ENCODE measurements at regions not wholly inside any gene's neighbourhood (a gene's known extent, or its start where the extent isn't known, plus 50 kb on each side); places are given as distances from the start of the nearest gene placed in this dataset.
"Not testable (repeated sequence)": the region's sequence is repeated elsewhere in the genome, so short reads cannot be mapped to it uniquely, and the experiment has no call there.

DNA sequence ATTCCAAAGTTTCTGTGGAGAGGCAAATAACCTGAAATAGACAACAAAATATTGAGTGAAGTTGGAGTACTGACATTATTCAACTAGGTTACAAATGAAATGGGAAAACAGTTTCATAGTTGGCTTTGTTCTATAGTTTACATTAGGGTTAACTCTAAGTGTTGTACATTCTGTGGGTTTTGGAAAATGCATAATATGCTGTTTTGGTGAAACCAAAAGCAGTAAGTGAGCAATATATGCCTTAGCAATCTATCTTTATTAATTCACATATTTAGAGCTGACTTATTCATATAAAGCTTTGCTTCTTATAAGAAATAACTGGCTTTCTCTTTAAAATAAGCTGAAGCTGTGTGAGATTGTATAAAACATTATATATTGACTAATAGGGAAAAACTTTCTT is 157.5 kb upstream of the AHI1 start:
- DNase-seq, result peak; percentile 46

DNA sequence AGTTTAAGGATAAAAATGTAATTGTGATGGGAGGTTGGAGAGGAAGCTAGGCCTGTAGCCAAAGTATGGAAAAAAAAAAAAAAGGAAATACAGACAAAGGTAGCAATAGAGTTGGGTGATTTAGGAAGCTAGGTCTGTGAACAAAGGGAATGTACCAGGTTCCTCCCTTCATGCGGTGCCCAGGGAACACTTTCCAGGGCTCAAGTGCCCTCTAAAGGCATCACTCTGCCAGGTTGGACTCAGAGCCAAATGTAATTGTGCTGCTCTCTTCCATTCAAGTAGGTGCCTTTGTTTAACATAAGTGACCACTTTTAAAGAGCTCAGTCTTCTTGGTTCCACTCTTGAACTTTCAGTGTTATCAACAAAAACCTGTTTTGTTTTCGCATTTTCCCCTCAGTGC is 159.7 kb upstream of the AHI1 start:
- DNase-seq, result no peak

DNA sequence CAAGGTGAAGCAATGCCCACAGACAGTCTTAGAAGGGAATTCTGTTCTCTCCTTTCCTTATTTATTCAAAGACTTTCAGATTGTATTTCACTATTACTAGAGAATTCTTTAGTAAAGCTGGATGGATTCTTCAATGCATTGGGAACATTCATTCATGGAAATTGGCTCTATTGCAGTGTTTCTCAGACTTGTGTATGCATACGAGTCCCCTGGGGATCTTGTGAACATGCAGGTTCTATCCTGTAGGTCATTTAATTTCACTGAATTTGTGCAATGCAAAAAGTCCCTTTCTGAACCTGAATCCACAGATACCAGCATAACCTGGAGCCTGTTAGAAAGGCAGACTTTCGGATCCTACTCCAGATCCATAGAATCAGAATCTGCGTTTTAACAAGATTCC is 160.9 kb upstream of the AHI1 start:
- DNase-seq, result no peak

DNA sequence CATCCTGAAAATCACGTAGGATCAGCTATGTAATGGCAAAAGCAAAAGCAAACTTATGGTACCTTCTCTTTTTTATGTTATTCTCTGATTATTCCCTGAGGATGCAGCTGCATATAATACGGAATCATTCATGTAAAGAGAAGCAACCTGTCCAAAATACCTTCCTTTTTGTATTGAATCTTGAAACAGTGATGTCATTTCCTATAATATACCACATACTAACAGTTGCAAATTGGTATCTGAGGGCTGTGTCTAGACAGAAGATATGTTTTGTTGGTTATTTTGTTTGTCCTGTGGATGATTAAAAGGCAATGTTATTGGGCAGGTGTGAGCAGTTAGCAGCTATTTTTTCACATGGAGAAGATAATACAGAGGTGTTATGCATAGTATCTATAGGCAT is 161.4 kb upstream of the AHI1 start:
- no peak for DNase-seq

DNA sequence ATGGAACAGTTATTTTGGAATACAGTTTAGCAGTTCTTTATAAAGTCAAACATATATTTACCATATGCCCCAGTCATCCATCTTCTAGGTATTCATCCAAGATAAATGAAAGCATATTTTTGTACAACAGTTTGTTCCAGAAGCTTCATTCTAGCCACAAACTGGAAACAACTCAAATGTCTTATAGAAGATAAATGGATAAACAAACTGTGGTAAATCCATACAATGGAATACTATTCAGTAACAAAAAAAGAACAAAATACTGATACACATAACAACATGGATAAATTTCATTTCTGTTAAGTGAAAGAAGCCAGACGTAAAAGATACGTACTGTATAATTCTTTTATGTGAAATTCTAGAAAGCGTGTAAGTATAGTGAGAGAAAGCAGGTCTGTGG is 167.0 kb upstream of the AHI1 start:
- DNase-seq, result no peak

DNA sequence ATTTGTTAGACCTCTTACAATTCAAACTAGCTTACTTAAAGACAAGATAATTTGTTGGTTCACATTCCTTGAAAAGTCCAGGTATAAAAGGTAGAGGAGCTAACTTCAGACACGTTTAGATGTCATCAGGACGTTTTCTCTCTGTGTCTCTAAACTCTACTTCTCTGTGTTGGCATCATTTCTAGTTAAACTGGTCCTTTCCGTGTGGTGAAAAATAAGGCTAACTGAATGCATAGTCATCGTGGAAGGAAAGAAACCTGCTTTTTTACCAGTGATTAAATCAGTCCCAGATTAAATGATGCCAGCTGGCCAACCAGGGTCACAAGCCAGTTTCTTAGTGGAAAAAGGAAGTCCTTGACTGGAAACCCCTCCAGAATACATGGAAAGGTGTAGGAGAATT is 168.4 kb upstream of the AHI1 start:
- no peak for DNase-seq

DNA sequence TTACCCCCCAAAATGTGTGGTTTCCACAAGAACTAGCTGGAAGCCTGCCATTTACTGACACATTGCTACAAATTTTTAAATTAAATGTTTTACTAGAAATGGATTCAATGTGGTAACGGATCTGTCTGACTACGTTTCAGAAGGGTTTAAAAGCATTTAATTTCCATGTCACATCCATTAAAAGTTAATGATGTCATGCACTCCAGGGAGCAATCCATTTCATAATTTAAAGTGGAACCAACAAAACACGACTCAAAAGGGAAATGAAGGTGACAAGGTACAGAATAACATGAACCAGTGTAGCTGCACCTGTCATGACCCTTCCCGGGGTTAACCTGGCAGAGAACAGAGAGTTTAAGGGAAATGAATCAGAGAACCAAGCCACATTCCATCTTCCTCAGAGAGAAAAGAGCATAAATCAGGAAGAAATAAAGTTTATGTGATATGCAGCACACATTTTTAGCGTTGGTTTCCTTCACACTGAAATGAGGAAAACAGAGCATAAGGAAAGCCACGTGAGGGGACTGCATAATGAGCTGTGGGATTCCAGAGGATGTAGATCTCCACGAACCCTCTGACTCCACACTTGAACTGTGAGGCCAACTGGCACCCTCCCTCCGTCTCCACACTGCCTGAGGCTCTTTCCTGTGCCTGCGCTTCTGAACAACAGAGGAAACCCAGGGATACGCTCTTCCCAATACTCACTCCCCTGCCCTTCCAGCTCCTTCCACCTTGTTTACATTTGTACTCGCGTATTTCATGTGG is 170.3 kb upstream of the AHI1 start:
- peak; percentile 47 for DNase-seq

DNA sequence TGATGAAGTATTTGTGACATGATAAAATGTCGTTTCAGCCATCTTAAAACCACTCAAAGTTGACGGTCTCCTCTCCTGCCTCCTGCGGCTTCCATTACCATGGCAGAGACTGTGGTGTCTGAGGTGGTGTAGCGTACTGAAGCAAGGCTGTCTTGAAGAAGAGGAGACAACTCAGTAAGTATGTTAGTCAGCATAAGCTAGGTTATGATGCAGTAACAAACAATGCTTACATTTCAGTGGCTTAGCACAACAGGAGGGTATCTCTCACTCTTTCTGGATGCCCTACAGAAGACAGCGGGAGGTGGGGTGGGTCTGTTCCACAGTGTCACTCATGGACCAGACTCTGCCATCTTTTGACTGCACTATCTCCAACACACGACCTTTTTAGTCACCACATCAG is 174.7 kb upstream of the AHI1 start:
- DNase-seq, result no peak

DNA sequence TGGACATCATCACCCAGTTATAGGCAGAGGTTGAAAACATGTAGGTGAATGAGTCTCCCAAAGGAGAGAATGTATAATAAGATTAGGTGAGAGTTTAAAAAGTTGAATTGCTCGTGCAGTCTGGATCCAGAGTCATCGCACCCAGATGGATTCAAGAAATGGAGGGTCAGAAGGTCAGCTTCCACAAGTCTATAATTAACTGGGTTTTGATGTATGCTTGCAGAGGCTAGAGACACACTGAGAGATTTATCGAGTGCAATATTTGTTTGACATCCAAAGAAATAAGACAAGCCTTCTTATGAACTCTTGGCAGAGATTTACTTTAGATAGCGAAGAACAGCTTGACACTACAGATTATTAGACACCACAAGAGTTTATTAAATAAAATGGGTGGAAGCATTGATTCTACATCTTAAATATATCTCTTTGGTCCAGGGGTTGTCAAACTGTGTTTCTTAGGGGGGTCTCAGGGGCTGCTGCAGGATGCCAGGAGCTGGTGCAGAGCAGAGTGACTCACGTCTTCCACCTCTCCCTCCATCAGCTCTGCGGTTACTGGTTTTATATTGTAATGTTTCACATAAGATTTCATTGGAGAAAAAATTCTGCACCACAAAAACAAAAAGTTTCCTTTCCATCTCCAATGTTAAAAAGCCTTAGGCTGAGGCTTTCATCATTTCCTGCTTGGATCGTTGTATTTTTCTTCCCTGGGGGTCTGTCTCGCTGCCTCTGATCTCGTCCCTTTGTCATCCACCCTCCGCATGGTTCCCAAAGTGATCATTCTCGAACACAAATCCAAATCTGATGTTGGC is 176.2 kb upstream of the AHI1 start:
- DNase-seq, result peak; percentile 78

DNA sequence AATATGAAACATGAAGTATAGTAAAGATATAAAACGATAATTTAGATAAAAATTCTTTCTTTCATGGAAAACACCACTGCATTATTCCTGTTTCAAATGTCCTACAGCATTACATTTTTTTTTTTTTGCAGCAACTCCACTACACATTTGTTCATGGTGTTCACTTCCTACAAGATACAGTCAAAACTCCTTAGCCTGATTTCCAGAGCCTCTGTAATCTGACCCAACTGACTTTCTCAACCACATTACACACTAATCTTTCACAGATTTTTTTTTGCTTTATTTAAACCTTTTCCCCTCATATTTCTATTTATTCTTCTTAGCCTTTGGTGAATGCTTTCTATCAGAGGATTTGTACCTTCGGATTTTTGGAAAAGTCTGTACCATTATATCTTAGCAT is 176.5 kb upstream of the PDE7B start:
- no peak for DNase-seq

DNA sequence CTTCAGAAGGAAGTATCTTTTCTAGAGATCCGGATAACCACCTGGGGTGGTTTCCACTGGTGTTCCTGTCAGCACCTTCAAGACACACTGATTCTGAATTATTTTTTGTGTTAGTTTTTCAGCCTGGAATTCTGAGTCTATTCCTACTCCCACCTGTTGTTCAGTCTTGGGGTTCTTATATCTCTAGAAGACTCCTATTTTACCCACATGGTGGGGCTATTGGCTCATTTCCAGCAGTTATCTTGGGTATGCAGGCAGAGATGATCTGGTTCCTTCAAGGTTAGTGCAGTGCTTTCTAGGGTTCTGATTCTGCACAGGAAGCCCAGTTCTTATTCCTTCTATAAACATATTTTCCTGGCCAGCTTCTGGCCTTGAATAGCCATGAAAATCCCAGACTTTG is 175.6 kb upstream of the PDE7B start:
- DNase-seq, result peak; percentile 59

DNA sequence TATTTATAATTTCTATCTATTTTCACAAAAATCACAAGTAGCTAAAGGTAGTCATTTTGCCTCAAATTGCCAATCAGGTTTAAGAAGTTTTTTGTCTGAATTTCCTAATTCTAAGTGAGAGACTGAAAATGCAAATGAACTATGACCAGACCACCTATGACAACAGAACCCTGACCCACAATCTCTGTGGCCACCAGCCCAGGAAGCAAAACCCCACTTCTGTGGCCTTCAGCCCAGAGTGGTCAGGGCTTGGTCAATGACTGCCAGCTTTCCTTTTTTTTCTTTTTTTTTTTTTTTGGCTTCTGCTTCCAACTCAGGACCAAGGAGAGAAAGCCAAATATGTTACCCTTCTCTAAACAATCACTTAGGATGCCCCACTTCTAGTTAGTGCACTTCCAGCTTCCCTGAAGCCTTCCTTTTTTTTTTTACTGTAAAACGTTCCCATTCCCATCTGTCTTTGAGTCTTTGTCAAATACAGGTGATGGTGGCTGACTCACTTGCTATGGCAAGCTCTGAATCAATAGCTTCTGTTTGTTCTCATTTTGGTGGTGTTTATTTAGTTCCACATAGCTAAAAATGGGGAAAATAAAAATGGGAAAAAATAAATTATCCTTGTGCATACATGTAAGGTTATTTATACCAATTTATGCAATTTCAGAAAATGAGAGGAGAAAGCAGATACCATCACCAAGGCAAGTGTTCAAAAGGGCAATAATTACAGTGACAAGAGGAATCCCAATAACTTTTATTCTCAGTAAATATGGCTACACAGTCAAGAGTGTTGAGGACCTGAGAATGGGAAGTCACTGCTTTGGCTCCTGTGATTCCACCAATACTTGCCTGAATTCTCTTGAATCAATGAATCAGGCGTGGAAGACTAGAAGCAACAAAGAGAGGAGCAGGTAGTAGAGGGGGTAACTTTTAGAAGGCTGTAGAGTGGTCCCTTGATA is 170.3 kb upstream of the PDE7B start:
- DNase-seq, result no peak

DNA sequence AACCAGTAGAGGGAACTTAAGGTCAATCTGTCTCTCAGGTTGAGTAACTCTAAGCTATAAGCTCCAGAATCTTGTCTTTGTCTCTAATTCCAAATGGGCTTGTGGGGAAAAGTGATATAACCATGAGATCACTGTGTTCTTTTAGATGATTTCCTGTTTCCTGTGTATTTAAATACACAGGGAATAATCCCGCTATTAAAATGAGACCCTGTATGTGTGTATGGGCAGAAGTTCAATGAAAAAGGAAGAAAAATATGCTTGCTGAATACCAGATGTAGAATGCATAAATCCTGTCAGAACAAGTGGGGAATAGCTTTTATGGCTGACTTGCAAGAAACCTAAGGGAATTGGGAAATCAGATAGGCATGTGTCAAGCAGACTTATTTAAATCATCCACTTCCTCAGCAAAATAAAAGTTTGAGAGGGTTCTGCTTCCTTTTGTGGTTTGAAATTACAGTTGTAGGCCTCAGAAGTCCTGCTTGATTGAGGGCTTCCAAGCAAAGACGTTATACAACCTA is 164.7 kb upstream of the PDE7B start:
- DNase-seq, result peak; percentile 61

DNA sequence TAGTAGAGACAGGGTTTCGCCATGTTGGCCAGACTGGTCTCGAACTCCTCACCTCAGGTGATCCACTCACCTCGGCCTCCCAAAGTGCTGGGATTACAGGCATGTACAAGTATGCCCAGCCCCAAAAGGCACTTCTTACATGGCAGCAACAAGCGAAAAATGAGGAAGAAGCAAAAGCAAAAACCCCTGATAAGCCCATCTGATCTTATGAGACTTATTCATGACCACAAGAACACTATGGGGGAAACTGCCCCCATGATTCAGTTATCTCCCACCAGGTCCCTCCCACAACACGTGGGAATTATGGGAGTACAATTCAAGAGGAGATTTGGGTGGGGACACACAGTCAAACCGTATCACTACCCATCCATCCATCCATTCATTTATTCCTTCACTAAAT is 163.0 kb upstream of the PDE7B start:
- not testable (repeated sequence) for DNase-seq

DNA sequence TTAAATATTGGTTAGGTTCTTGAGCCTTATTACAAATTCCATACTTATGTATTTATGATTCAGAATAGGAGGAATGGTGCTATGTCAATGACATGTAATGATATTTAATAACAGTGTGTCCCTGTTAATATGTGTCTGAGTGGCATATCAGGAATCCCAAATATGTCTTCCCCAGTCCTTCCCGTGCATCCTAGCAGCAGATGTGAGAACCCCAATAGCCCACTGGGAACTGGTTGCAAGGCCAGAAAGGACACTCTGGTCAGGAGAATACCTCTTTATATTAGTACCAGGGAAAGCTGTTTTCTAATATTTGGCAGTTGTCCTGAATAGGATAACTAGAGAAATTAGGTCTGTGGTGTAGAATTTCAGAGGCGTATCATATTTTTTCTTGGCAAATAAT is 159.1 kb upstream of the PDE7B start:
- DNase-seq, result peak; percentile 54

DNA sequence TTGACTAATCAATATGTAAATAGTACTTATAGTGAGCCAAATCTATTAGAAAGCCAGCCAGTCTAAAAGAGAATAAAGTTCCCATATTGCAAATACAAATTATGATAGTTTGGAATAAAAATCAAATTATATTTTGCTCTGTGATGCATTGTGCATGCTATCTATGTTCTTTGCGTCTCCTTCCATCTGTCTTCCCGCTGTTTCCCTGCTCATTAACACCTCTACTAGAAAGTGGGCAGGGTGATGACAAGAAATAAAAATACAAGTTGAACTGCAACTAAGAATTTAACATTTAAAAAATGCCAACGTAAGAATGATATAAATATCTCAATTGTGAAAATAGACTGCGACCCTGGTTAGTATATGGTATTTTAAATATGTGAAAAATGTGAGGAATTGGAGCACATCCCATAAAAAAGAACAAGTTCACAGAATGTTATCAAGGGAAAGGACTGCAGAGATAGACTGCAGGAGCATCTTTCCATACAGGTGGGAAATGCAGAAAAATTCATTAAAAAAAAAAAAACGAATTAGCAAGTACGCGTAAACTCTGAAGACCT is 157.6 kb upstream of the PDE7B start:
- DNase-seq, result peak; percentile 38

DNA sequence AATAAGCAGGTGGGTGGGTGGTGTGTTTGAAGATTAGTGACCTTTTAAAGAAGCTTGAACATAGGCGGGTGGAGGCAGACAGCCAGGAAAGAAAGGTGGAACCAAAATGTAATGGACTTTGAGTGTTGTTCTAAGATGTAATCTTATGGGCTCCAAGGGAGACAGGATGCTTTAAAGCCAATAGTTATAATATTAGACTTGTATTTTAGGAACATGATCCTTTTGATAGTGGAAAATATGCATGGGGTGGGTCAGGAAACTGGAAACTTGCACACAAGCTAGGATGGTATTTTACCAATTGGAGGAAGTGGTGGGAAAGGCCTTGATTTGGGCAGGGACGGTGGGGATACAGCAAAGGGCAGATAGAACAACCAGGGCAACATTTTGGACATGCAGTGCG is 151.8 kb upstream of the PDE7B start:
- DNase-seq, result no peak

DNA sequence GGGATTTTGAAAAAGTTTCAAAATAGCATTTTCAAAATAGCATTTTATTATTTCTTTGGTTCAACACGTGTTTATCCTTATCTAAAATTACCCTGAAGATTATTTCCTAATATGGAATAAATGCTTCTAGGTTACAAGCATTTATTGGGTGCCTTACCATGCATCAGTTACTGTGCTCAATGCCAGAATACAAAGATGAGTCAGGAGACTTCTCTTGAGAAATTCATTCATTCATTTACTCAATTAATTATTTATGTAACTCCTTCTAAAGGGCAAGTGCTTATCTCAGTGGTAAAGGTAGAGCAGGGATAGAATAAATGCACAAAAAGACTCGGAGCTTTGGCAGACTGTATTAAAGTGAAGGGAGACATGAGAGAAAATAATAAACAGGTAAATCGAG is 150.1 kb upstream of the PDE7B start:
- DNase-seq, result no peak

DNA sequence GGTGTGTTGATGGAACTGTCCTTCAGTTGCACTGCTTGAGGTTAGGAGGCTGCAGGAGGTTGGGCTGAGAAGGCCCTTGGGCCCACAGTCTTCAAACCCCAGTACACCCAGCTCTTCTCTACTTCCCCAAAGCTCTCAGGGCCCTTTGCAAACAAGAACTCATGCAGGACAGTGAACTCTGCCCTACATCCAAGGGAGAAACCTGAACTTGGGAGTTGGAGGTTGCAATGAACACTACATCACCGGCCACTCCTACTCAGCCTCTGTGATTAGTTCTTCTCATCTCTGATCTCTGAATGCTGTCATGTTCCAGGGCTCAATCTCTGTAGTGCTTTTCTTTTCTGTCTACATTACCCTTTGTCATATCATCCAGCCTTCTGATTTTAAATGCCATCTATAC is 148.5 kb upstream of the PDE7B start:
- DNase-seq, result no peak

DNA sequence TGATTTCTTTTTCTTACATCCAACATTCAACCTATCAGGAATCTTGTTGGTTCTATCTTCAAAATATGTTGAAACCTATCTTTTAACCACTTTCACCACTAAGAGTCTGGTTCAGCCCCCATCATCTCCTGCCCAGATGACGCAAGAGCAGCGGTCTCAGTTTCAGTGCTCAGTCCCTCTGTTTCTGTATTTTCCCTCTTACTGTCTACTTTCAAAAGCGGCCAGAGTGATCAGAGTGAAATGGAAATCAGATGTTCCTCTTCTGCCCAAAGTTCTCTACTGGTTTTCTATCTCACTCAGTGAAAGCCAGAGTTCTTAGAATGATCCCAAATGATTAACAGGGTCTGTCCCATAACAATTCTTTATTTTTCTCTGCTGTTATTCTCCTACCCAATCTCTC is 147.9 kb upstream of the PDE7B start:
- peak; percentile 4 for DNase-seq

DNA sequence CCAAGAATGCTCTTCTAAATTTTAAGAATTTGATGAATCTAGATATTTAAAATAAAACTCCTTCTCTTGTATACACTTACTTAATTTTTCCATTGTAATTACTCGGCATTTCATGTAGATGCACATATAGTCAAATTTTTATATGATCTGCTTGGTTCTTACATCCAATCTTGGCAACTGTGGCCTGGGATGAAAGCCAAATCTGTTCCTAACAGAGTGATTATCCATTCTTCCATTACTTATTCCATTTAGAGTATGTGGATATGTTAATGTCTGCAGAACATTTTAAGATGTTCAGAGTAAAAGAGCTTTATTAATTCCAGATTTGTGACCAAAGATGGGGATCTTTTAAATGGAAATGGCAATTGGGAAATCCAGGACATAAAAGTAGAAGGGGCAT is 144.1 kb upstream of the PDE7B start:
- no peak for DNase-seq

DNA sequence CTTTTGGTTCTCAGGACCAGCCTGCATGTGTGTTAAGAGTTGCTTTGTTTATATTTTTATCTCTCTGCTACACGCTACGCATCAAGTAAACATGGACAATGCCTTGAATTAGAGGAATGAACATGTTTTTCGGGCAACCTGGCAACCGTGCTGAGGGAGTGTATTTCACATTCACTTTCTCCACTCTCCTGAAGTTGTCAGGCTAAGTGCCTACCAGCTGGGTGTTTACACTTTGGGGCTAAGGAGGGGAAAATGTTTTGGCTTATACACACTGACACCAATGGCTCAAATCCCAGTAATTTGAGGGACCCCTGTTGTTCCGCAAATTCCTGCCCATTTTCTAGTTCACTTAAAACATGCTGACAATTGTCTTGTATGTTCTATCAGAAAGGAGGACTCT is 141.5 kb upstream of the PDE7B start:
- no peak for DNase-seq

DNA sequence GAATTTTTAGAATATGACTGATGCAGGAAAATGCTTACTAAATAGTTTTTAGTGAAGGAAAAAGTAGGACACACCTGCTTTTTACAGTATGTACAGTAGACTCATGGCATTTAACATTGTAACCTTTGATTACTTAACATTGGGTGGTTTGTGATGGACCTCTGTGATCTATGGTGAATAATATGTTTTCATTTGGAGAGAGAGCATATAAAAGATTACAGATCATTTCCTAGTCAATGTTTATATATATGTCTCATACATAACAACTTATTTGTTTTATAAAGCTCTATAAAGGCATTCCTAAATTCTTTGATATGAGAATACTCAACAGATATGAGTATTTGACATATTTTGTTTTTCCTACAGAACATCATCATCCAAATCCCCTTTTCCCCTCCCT is 129.3 kb upstream of the PDE7B start:
- peak; percentile 2 for DNase-seq
